GM21528 (cell line): ENCODE measurements at regions not wholly inside any gene's neighbourhood (a gene's known extent, or its start where the extent isn't known, plus 50 kb on each side); places are given as distances from the start of the nearest gene placed in this dataset.

Experiments
- ATAC-seq: cut with Tn5 transposase; IDR thresholded peaks from one replicate; pipeline ENCODE4 v1.9.1; 2021; ENCODE audit warnings: mild to moderate bottlenecking, moderate library complexity; ENCODE audit not compliant: unreplicated experiment, low FRiP score

DNA sequence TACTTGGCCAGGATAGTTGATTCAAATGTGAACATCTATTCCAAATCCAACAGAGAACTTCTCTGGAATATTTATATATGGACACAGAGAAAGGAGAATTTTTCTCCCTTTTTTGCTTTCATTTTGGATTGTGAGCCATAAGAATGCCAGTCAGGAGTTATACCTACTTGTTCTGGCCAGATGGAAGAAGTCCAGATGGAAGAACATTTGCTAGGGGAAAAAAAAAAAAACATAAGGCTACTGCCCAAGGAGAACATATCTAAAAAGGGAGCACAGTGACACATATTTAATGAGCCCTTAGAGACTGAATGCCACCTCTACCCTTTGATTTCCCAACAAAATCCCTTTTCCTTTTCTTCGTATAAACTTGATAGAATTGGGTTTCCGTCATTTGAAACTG lies 61.7 kb upstream of the PPP2R2B start:
- ATAC-seq: no peak

DNA sequence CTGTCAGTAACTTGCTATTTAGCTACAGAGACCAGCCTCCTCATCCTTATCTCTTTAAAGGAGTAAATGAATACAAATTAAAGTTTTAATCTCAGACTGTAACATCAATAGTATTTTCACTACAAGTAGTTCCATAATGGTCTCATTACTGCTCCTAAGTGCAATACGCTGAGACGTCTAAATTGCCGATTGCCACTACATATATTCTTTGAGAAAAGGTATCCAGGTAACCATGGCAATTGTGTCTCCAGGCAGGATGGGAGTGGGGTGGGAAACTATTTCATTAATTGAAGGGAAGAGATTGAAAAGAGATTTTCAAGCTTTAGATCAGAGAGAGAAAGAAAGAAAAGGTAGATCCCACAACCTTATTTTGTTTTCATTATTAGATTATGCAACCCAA lies 65.5 kb upstream of the PPP2R2B start:
- ATAC-seq: no peak

GRCh38 chr5:146944764-146945616 lies 66.4 kb upstream of the PPP2R2B start:
- ATAC-seq: no peak

- no peak for ATAC-seq
Observed at GRCh38 chr5:146945617-146946084, 67.1 kb upstream of the PPP2R2B start.

DNA sequence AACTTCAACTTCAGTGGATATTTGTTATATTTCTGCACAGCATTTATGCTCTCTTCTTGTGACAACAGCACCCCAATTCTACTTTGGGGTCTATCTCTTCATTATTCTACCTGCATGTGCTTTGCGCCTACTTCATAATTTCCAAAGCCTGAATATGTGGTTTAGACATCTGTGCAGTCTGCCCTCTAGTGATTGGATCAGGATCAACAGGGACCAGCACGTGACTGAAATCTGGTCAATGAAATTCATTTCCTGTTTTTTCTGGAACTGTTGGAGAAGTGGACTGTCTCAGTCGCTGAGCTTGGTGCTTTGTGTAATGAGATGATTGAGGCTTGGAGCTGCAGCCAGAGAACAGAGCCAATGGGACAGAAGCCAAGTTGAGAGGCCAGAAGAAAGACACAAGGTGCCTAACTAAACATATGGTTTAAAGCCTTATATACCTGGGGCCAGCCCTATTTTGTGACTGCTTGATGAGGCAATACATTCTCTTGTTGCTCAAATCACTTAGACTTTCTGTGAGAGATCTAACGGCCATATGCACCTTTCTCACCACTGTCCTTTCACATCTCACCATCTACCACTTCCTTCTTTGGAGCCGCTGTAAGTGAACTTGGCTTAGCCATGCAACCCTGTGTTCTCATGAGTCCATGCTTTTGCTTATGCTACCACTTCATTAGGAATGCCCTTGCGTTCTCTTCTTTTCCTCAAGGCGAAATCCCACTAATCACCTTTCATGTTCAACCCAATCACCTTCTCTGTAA lies 68.8 kb upstream of the PPP2R2B start:
- ATAC-seq: no peak

GRCh38 chr5:146948666-146949065 lies 70.1 kb upstream of the PPP2R2B start:
- ATAC-seq: no peak

DNA sequence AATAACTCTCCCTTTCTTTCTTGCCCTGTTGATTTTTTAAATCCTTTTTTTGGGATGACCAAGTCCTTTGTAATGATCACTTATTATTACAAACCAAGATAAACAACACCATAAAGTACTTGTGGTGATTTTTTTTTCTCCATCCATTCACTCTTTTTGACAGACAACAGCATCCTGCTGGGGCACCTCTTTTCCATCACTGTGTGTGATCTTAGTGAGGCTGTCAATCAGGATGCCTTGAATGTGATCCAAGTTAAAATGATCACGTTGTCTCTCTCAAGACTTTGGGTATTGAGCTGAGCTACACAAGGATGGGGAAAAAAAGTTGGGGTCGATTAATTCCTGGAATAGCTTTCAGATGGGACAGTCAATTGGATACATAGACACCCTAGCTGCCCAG lies 73.6 kb upstream of the PPP2R2B start:
- no peak for ATAC-seq

GRCh38 chr5:146956217-146956616 lies 77.7 kb upstream of the PPP2R2B start:
- ATAC-seq: no peak

DNA sequence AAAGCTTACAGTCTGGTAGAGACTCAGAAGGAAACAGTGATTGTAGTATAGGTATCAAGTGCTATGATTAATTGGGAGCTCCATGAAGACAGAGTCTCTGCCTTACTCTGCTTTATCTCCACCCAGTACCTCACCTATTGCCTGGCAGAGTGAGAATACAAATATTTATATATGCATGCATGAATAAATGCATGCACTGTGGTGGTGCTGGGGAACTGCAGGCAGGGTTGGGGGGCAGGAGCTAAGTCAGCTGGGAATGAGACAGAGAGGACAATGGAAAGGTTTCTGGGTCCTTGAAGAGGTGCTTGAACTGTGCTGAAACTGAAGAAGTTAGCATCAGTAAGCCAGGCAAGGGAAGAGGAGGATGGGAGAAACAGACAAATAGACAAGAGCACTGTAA lies 80.8 kb upstream of the PPP2R2B start:
- ATAC-seq: no peak

GRCh38 chr5:146962801-146963355 lies 84.3 kb upstream of the PPP2R2B start:
- no peak for ATAC-seq

- peak; percentile 98 for ATAC-seq
Observed at GRCh38 chr5:146965761-146966659, 87.5 kb upstream of the PPP2R2B start.

DNA sequence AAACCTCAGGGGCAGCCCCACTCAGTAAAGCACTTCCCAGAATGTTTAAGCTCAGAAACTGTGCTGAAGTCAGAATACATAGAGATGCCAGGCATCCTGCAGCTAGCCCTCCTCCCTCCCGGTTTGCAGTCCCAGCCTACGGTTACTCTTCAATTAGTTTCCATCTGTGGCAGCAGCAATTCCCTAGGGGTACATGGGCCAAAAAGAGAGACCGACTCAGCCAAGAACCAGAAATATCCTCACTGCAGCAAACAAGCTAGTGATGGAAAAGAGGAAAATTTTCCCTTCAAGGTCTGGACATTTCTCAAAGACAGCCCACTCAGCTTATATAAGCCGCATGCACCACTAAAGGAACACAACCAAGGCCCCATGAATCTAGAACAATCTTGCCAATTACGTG lies 89.1 kb upstream of the PPP2R2B start:
- no peak for ATAC-seq

DNA sequence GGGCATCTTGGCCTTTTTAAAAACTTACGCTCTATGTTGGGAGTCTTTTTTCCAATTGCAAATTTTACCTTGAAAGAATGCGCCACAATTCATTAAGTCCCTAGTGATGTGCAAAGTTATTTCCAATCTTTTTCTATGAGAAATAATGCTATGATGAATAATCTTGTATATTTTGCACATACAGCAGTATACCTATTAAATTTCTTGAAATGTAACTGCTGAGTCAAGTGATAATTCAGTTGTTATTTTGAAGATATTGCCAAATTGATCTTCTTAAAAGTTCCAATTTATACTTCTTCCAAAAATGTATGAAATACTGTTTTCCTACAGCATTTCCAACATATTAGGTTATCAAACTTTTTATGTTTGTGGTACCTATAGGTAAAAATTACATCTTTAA lies 92.8 kb upstream of the PPP2R2B start:
- no peak for ATAC-seq

DNA sequence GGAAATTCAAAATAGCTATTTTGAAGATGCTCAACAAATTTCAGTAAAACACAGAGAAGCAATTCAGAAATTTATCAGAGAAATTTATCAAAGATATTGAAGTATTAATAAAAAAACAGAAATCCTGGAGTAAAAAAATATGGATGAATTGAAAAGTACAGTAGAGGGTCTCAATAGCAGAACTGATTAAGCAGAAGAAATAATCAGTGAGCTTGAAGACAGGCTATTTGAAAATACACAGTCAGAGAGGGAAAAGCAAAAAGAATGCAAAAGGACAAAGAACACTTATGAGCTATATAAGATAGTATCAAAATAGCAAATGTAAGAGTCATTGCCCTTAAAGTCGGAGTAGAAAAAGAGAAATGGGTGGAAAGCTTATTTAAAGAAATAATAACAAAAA lies 107.9 kb upstream of the PPP2R2B start:
- no peak for ATAC-seq

GRCh38 chr5:146993876-146994530 lies 115.4 kb upstream of the PPP2R2B start:
- ATAC-seq: no peak

DNA sequence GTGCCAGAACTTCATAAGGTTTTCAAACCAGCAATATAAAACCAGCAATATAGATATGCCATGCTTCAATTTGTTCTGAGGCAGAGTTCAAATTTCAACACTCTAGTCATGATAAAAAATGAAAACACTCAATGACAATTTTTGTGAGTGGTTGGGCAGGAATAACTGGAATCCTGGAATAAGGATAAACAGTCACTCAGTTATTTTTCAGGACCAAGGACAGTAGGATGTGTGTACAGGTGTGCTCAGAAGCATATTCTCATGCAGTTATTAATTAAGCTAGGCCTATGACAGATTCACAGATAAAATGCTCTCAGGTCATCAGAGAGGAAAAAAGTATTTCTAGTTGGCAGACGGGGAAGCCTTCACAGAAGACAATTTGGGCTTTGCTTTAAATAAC lies 117.3 kb upstream of the PPP2R2B start:
- no peak for ATAC-seq

DNA sequence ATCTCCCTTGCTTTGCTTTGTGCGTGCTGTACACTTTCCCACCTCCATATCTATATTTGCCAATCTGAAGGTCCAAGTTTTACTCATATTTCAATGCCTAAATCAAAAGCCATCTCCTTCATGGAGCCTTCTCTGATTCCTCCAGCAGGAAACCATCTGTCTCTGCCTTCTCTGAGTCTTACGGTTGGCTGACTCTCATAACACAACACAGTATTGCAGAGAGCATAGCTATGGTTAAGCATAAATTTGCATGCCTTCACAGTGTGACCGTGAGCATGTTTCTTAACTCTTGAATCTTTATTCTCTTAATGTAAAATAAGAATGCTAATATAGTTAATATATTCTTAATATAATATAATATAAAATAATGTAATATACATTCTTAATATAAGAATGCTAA lies 136.8 kb upstream of the PPP2R2B start:
- ATAC-seq: no peak

DNA sequence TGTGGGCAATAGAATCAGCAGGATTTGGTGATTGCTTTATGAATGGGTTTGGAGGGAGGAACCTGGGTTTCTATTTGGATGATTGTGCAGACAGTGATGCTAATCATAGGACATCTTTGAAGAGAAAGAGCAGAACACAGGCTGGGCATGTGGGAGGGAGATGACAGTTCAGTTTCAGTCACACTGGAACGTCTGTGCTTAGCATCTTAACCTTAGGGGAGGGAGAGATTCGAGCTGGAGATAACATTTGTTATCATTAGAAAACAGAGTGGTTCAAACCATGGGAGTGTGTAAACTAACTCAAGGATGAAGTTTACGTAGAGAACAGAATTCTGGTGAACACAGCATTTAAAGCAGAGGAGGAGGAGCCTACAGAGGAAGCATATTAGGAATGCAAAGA lies 138.6 kb upstream of the PPP2R2B start:
- ATAC-seq: no peak

- no peak for ATAC-seq
Observed at GRCh38 chr5:147017621-147018020, 139.1 kb upstream of the PPP2R2B start.

GRCh38 chr5:147018812-147019211 lies 140.3 kb upstream of the PPP2R2B start:
- ATAC-seq: no peak
